HG02852 (cell line): ENCODE measurements at regions not wholly inside any gene's neighbourhood (a gene's known extent, or its start where the extent isn't known, plus 50 kb on each side); places are given as distances from the start of the nearest gene placed in this dataset.
"Not testable (repeated sequence)": the region's sequence is repeated elsewhere in the genome, so short reads cannot be mapped to it uniquely, and the experiment has no call there.

Experiments
- ATAC-seq: cut with Tn5 transposase; IDR thresholded peaks from one replicate; pipeline ENCODE4 v1.9.1; 2021; ENCODE audit warnings: mild to moderate bottlenecking, moderate library complexity; ENCODE audit not compliant: unreplicated experiment

DNA sequence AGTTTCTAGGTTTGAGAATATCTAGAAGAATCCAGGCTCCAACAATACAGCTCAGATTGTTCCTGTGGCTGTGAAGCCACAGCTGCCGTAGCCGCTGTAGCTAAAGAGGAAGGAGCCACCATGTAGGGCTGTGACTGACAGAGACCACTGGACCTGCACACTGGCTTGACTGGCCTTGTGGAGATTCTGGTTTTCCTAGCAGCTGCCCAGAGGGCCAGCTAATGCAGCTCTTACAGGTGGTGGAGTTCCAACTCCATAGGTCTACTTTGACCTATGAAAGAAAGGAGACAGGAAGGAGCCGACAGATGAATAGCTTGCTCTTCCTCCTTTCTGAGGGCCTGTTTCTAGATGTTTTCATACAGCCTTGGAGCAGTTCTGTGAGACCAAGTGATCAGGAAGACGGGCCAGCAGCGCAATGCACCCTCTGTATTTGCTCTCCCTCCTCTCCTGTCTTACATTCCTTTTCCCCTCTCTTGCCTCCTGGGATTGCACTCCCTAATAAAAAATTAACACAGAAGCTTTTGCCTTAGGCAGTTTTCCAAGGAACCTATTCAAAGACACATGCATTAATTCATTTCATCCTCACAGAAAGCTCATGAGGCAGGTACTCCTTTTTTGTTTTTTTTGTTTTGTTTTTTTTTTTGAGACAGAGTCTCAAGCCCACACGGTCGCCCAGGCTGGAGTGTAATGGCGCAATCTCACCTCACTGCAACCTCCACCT is 51.8 kb upstream of the MYB start:
- ATAC-seq: peak; percentile 69

GRCh38 chr6:135128268-135128914 is 52.7 kb upstream of the MYB start:
- ATAC-seq: peak; percentile 80

DNA sequence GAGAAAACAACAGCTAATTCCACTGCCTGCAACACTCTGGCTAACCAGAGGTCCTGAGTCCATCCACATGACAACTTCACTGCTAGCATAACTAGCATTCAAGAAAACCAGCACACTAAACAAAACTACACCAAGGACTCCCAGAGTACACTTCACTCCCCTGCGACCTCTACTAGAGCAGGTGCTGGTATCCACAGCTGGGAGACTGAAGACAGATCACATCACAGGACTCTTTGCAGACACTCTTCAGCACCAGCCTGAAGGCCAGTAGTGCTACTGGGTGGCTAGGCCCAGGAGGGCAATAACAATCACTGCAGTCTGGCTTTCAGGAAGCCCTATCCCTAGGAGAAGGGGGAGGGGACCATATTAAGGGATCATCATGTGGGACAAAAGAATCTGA is 54.4 kb upstream of the MYB start:
- no peak for ATAC-seq

GRCh38 chr6:135126034-135126433 is 55.1 kb upstream of the MYB start:
- ATAC-seq: no peak

DNA sequence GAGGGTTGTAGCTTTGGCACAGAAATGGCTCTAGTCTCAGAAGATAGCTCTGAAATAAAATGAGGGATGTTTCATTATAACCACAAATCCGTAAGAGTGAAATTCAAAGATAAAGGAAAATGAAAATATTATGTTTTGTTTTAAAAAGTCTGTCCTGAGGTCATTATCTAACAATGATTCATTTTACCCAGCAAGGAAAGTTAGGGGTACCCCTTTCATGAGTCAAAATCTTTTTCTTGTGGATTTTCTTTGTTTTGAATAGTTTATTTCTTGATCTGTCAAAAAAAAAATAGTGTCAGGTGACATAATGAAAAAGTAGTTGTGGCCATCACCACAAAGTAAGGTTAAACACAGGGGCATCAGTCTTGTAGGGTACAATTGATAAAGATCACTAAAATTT is 59.7 kb upstream of the MYB start:
- ATAC-seq: no peak

- ATAC-seq: no peak
Observed at GRCh38 chr6:135118134-135118730, 62.9 kb upstream of the MYB start.

DNA sequence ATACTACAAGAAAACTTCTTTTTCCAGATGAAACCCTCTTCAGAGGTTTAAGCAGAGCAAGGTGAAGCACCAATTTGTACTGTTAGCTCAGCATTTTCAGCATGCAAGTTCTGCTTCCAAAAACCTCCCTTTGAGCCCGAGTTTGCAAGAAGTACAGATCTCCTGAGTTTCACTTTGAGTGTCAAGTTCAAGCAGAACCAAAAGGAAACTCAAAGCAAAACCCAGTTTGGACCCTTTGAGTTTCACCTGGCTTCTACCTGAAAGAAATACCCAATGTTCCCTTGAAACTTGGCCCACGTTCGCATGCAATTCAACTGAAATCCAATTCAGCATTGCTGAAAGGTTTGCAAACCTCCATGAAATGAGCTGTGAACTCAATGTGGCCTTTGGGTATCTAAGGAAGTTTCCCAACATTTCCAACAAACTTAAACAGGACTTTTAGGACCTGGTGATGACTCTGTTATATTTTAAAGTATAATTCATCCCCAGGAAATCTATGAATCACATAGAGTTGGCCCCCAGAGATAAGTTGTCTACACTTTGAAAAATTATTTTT is 62.9 kb upstream of the HBS1L start:
- ATAC-seq: peak; percentile 38

GRCh38 chr6:135116571-135116970 is 61.9 kb upstream of the HBS1L start:
- ATAC-seq: no peak

GRCh38 chr6:135115834-135116233 is 61.2 kb upstream of the HBS1L start:
- no peak for ATAC-seq

GRCh38 chr6:135115411-135115810 is 60.8 kb upstream of the HBS1L start:
- no peak for ATAC-seq

DNA sequence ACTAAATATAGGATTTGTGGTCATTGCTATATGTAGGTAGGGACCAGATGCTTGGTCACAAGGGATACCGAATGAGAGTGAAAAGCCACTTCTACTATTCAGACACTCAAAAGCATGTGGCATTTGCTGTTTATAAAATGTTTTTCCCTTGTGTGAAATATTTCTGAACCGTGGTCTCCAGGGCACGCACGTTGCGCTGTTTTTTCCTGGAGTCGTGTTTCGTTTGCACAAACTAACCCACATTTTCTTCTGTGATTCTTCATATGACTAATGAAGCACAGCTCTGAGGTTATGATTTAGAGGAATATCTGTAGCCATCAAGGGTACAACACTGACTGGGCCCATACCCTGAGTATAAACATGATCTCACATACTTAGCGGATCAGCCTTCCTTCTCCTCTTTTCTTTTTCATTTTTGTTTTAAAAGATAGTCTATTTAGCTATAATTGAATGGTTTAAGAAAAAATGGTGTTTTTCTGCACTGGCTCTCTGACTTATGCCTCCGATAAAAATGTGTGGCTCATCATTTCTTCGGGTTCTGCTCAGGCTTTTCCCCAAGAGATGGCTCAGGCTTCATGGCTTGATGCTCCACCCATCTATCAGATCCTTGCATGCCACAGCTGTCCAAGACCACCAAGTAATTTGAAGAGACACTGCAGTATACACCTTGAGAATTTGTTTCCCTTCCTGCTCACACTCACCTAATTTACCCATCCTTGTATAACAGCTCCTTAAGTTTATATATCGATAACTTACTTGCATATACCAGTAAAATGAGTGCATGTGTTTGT is 59.9 kb upstream of the HBS1L start:
- ATAC-seq: peak; percentile 73

DNA sequence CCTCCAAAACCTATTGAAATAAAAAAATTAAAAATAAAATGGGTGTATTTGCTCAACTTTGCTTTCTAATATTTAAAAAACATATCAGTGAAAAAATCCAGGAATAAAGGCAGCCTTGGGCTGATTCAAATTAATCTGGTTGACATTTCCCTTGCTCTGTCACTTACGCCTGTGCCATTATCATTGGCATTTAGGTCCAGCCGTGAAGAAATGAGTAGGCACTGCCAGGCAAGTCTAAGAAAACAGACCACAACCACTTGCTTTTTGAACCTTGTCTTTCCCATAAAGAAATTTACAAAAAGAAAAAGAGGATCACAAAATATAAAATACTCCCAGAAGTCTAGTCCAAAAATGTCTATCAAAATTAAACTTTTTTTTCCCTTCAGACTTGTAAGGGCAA is 59.2 kb upstream of the HBS1L start:
- no peak for ATAC-seq

DNA sequence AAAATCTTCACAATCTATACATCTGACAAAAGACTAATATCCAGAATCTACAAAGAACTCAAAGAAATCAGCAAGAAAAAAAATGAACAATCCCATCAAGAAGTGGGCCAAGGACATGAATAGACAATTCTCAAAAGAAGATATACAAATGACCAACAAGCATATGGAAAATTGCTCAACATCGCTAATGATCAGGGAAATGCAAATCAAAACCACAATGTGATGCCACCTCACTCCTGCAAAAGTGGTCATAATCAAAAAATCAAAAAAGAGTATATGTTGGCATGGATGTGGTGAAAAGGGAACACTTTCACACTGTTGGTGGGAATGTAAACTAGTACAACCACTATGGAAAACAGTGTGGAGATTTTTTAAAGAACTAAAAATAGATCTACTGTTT is 58.3 kb upstream of the HBS1L start:
- ATAC-seq: not testable (repeated sequence)

GRCh38 chr6:135110261-135110781 is 55.7 kb upstream of the HBS1L start:
- ATAC-seq: not testable (repeated sequence)

GRCh38 chr6:135109761-135110160 is 55.1 kb upstream of the HBS1L start:
- ATAC-seq: no peak

DNA sequence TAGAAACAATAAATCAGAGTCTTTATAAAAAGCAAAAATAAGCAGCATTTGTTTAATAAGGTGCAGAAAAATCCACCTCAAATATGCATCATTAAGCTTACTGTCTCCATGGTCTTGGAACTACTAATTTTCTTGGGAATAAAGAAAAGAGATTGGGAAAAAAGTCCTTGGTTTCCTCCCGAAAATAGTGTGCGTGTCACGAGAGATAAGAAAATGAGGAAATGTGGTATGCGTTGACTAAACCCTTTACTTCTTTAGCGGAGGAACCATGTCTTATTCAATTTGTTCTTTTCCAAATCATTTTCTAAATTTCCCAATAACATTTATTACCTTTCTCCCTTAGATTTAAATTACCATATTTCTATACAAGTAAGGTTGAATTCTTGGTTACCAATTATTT is 54.1 kb upstream of the HBS1L start:
- ATAC-seq: no peak

DNA sequence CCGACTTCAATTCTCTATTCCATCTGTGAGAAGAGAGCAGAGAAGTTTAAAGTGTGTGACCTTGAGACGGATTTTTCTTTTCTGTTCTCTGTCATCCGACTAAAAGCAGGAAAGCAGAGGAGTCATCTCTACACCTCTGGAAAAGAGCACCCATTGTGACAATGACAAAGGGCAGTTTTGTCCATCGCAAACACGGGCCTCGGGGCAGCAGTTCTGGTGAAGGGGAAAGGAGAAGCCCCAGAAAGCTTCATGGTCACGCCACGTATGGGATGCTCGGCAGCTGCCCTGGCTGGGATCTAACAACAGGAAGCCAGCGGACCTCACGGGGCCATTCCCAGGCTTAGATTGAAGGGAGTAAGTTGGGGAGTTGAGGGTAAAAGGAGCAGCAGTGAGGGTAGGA is 52.0 kb upstream of the HBS1L start:
- no peak for ATAC-seq

- ATAC-seq: peak; percentile 46
Observed at GRCh38 chr6:135105710-135106109, 51.1 kb upstream of the HBS1L start.

DNA sequence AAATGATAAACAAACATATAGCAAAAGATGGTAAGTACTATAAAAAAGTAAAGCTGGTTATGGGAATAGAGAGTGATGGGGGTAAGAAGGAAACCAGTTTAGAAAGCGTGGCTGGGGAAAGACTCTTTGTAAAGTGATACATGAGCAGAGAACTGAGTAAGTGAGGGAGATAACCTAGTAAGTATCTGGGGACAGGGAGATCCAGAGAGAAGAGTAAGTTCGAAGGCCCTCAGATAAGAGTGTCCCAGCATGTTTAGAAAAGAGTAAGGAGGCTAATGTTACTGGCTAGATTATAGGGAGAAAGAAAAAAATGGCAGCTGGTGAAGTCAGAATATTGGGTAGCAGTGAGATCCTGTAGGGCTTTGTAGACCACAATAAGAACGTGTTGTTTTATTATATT is 50.7 kb upstream of the HBS1L start:
- ATAC-seq: no peak
